Hematopoietic multipotent progenitor cell treated with erythropoietin and hydrocortisone succinate and interleukin-3 and kit ligand, for 17 days (in vitro differentiated cells): ENCODE measurements at regions not wholly inside any gene's neighbourhood (a gene's known extent, or its start where the extent isn't known, plus 50 kb on each side); places are given as distances from the start of the nearest gene placed in this dataset.
"Not testable (repeated sequence)": the region's sequence is repeated elsewhere in the genome, so short reads cannot be mapped to it uniquely, and the experiment has no call there.

Experiments
- DNase-seq: peaks from one replicate; pipeline ENCODE4 v3.0.0-alpha.2; 2015; ENCODE audit warnings: low spot score

DNA sequence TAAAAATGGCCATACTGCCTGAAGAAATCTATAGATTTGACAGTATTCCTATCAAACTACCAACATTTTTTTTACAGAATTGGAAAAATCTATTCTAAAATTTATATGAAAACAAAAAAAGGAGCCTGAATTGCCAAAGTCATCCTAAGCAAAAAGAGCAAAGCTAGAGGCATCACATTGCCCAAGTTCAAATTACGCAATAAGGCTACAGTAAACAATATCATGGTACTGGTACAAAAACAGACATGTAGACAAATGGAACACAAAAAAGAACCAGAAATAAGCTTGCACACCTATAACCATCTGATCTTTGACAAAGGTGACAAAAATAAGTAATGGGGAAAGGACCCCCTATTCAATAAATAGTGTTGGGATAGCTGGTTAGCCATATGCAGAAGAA lies 50.2 kb upstream of the THSD7B start:
- DNase-seq = no peak

DNA sequence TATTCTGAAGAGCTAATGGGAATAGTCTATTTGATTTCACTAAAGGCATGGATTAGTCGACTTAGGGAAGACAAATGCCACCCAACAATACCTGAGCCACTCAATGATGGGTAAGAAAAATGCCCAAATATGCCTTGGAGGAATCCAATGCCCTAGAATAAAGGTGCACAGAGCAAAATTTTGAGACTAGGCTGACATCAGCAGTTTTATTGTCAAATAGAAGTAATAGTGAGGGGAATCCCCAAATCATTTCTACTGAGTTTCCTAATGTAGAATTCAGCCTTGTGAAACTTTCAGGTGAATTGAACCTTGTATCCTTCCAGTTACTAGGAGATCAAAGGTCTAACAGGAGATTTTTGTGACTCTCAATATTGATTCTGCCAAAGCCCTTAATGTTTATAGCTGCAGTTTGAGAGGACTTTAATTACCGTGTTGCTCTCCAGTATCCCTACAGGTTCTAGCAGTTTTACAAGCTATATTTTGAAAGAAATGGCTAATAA lies 50.8 kb upstream of the THSD7B start:
- no peak for DNase-seq

DNA sequence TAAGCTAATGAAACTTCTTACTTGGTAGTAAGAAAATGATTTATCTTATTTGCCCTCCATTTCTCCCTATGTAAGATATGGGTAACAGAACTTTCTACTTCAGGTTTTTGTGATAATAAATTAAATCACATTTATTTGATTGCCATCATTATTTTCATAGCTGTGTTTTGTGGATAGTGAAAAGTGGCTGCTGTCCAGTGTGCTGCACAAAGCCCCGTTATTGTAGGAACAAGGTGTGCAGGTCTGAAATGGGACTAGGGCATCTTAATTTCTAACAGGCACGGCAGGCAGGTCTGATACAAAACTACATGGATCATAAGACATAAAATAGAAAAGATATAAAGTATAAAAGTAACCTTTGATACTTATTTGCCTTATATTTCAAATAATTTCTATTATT lies 51.6 kb upstream of the THSD7B start:
- no peak for DNase-seq

DNA sequence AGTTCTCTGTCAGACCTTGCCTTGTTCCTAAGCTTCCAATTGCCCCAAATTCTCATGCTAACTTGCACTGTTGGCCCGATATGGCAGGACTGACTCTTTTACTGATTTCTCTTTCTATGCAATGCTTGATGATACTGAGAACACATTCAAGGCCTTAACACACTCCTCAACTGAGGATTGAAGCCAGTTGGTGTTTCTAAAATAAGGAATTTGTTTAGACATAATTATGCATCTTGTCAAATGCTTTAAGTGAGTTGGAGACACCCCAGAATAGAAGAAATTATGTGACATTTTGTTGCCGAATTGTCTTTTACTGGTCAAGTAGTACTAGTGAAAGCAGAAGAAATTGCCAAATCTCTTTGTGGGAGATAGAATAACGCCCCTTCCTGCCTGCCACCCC lies 60.0 kb upstream of the THSD7B start:
- no peak for DNase-seq

DNA sequence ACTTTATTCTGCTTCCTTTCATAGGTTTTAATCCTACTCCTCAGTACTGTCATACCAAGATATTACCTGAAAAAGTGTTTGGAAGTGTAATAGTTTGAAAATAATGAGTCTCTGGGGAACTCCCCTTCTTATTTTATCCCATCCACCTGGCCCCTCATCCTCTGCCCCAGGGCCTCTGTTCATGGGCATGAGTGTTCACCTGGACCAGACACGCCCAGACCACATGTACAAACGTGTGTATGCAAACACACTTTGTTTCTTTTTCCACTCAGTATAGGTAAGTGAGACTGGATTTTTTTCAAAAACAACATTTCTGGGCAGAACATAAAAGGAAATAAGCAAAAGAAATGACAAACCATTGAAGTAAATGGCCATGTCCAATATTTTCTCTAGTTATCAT lies 62.1 kb upstream of the THSD7B start:
- DNase-seq = no peak

DNA sequence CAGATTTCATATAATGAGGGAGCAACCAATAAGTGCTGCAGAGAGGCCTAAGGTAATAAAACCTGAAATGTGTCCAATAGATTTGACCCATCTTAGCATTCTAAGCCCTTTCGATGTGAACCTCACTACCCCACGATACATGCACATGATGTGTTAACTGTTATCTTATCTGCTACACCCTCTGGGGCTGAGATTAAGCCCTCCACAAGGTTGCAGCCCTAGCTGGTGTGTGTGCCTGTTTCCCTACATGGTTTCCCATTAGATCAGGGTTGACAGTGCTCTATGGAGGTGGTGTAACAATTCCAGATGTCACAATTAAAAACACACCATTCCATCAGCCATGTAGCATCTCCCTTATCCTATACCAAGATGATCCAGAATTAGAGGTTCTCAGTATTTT lies 68.9 kb upstream of the THSD7B start:
- no peak for DNase-seq

DNA sequence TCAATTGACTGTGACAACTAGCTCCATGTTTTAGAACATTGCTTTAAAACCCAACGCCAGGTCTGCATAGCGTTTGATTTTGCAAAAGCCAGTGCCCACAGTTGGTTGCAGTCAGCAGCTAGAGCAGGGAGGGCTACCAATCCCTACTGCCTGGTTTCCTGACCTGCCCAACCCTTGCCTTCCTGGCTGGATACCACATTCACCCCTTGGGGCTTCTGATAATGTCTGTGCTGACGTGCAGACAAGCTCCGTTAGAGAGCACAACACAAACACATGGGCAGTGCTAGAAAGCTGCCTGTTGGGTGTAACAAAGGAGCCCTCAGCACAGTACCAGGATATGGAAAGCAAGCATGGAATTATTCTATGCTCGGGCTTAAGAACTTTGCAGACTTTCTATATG lies 71.4 kb upstream of the THSD7B start:
- no peak for DNase-seq

DNA sequence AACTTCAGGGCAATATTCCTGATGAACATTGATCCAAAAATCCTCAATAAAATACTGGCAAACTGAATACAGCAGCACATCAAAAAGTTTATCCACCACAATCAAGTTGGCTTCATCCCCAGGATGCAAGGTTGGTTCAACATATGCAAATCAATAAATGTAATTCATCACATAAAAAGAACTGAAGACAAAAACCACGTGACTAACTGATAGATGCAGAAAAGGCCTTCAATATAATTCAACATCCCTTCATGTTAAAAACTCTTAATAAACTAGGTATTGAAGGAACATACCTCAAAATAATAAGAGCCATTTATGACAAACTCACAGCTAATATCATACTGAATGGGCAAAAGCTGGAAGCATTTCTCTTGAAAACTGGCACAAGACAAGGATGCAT lies 85.3 kb upstream of the THSD7B start:
- DNase-seq = not testable (repeated sequence)

DNA sequence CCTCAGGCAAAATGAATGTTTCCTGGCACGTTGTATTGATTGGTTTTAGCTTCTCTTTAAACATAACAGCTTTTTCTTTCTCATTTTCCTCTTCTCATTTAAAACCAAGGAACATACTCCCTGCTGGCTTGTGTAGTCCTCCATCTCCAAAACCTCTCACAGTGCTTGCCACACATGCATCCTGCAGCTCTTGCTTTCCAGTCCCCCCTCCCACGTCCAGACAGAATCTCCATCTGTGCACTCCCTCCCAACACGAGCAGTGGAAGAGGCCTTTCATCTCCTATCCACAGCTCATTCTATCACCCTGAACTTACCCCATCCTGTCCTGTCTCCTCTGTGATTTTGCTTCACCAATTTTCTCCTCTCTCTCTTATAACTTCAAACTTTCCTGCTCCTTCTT lies 99.6 kb upstream of the THSD7B start:
- no peak for DNase-seq

DNA sequence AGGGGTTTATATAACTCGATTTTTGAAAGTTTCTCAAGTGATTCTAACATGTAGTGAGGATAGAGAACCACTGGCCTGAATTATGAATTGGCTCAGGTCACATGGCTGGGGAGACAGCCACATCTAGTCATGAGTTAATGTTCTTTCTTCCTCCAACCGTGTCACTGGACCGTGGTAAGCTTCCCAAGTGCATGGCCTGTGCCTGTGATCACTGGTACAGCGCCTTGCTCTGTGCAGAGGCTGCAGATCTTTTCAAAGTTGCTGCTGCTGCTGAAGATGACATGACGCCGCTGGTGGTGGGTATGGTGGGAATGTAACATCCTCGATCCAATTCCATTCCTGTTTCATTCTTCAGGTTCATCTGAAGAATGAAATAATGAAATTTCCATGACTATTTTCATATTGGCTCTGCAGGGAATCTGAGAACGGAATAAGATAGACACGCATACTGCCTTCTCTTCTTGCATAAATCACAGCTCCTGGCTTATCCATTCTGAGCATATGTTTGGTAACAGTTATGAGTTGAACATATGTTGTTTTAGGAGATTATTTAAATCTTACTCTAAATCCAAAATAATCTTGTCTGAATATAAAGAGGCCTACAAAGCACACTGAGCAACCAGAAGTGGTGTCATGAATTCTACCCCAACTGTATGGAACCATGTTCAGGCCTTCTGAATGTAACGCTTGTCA lies 100.5 kb upstream of the THSD7B start:
- DNase-seq = no peak

DNA sequence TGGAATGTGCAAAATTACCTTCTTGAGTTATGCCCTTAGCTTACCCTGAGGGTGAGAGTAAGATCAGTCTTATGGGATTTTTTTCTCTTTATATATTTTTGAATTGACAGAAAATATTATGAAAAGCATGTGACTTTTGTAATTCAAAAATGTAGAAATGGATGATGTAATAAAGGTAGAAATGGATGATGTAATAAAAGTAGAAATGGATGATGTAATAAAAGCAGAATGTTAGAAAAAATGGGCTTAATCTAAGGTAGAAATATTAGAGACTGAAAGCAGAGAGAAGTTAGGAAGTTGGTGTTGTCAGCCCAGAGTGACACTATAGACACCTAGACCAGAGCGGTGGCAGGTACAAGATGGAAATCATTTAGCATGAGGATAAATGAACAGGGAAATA lies 107.1 kb upstream of the THSD7B start:
- DNase-seq = no peak

DNA sequence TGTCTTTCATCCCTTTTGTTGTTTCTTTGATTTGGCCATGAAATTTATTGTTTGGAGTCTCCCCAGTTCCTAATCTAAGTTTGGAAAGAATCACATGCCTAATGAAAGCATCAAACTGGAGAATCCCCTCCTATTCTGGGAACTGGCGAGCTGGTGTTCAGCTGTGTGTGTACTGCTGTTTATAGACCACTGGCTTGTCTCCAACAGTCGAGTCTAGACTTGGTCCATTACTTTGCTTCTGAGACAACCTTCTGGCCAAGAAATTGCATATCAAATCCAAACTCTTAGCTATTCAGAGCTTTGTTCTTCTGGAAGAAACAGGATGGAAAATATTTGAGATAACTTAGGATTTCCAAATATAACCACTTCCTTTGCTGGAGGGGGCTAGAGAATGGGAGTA lies 111.5 kb upstream of the THSD7B start:
- no peak for DNase-seq

DNA sequence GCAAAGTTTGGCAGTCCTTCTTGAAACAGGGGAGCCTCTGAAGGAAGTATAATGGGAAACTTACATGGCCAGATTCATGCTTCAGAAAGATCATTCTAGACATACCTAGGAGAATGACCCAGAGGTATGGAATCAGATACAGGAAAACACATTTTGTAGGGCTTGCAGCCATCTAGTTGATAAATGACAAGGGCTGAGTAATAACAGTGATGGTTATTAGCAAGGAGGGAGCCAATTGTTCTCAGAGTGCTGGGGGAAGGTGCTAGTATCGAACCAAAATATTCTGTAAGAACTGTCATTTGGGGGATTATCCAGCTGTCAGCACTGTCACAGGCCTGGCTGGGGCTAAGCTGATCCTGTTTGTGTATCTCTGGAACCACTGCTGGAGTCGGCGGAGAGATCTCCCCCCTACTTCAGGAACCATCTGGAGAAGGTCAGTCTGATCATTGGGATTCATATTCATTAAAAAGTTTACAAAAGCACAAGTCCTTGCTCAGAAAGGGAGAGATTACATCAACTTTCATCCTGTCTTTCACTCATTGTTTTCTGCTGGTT lies 113.8 kb upstream of the THSD7B start:
- no peak for DNase-seq

DNA sequence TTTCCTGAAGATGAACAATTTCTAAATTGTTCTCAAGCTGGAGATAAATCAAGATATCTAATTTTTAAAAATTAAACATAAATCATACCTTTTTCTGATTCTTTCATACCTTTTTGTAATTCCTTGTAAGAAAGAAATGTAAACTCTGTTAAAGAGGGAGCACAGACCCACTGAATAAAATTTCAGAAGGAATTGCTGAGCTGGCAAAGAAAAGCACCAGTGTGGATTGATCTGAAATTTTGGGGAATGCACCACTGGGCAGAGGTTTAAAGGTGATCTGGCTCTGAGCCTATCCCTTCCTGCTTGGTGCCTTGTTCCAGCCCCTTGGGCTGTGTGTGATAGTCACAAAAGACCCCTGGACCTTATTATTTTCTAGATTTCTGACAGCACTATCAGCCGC lies 118.3 kb upstream of the THSD7B start:
- DNase-seq = no peak

DNA sequence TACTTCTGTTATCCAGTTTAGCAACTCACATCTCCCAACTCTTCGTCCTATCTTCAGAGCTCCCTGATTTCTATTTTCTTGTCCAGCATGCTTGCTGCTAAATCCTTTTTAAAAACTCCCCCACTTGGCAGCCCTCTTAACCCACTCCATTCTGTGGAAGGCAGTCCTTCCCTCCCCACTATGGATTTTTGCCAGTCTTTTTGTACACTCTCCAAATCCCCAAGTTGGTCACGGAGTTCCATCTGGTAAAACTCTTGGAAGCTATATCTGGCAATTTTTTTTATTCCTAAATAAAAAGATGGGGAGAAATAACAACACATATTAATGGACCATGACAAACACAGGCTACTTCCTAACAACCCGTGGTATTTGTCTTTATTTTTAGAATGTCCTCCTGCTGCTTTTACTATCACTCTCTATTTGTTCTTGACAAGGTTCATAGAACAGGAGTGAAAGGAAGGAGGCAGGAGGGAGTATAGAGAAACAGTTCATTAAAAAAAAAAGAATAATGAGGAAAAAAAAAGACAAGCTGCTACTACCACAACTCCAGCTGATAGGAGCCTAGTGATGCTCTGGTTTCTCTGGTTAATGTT lies 120.0 kb upstream of the THSD7B start:
- DNase-seq = no peak

DNA sequence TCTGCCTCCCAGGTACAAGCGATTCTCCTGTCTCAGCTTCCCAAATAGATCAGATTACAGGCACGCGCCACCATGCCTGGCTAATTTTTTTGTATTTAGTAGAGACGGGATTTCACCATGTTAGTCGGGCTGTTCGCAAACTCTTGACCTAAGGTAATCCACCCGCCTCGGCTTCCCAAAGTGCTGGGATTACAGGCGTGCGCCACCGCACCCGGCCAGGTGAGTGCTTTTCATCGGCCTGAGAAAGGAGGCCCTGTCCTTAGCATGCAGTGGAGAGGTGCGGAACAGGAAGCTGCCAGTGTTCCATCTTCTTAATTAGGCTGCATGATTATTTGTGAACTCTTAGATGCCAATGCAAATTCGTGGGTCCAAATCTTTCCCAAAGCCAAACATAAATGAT lies 125.7 kb upstream of the THSD7B start:
- DNase-seq = no peak

DNA sequence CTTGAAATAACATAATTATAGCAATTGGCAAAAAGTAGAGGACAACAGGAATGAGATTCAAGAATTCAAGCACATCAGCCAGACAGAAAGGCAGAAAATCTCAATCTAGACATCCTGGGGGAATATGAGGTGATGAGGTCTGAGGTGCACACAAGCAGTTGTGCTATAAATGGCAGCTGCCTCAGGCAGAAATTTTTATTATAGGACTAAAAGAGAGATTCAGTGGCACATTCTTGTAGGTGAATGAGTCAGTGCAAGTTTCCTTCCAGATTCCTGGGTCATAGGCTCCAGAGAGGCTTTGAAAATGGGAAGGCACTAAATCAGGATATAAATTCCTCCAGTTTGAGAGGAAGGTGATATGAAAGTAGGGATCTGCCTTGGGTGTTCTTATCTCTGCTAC lies 127.2 kb upstream of the THSD7B start:
- no peak for DNase-seq

DNA sequence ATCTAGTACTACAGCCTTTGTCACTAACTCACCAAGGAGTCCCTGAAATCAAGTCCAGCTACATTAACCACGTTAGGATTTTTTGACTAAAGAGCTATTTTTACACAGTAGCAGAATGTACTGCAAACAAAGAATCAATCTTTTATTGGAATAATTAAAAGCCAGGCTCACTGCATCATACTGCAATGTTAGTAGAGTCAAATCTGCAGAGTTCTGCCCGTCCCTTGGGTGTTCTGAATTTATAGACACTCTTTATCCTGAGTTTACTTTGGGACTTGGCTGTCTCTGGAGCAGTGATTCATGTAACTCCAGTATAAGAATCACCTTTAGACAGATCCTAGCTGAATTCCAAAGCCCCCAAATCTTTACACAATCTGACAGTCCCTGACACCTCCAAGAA lies 127.9 kb upstream of the THSD7B start:
- no peak for DNase-seq

DNA sequence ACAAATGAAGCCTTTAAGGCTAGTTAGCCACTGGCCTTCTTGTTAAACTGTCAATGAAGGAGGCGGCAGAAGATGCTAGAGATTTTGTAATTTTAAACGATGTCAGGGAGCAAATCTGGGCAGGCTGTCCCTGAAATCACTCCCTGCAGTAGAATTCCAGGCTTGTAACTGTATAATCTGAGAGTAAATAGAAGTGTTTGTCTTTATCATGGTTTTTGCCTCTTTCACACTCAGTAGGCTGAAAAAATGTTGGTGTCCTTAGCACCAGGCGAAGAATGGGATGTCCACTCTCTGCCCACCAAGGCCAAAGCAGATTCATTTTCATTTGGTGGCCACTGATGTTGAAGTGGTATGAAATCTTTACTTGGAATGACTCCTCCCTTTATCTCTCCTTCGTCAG lies 136.9 kb upstream of the THSD7B start:
- DNase-seq = no peak

DNA sequence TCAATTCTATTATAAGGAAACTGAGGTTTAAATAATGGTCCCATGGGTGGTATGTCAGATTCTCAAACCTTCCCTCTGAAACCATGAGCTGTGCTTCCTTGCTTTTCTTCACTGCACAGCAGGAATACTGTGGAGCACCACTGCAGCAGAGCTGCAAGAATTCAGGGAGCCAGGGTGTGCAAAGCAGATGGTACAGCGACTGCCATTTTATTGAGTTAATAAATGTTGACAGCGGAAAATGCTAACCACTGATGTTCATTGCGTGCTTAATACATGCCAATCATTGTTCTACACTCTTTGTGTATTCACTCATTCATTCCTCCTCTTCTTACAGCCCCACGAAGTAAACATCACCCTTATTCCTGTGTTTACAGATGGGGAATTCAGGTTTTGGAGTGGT lies 152.2 kb upstream of the THSD7B start:
- DNase-seq = no peak

DNA sequence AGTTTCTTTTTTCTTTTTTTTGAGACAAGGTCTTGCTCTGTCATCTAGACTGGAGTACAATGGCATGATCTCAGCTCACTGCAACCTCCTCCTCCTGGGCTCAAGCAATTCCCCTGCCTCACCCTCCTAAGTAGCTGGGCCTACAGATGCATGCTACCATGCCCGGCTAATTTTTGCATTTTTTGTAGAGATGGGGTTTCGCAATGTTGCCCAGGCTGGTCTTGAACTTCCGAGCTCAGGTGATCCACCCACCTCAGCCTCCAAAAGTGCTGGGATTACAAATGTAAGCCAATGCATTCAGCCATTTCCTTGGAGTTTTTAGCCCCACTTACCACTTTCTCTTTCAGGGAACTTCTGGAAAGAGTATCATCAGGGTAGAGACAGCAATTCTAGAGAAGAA lies 153.3 kb upstream of the THSD7B start:
- no peak for DNase-seq

DNA sequence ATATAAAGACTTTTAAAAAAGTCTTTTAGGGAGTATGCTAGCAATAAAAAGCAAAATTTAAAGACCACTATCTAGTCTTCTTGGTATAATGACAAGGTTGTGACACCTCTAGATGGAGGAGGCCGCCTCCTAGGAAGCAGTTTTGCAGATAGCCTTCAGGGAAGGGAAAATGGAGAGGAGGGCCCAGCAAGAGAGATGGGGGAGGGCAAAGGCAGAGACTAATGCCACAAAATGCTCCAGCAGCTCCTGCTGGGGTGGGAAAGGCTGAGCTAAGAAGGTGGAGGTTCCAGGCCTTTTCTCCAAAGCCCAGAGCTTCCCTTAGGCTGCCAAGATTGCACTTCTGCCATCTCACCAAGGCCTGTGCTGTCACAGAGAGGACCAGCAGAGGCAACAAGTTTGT lies 153.9 kb upstream of the THSD7B start:
- no peak for DNase-seq

DNA sequence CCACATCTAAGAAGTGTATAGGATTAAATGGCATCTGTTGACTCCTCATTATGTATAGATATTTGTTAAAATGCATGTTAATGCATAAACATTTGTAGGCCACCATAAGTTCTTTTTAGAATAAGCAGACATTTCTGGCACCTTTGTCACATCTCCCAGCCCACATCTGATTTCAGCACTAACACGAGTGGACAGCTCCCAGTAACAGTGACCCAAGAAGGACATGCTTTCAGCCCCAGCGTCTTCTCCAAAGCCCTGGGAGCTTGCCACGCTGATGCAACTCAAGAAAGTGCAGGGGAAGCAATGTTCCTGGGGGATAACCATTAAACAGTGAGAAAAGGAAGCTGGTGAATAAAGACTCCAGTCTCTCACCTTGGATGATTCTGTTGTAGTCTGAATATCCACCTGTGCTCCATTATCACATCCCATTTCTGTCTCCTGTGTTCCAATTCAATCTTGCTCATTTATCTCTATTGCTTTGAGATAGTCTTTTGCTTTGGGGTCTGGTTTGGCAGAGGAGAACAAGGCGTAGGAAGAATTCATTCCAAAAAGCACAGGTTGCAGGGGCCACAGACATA lies 182.6 kb upstream of the THSD7B start:
- DNase-seq = no peak

DNA sequence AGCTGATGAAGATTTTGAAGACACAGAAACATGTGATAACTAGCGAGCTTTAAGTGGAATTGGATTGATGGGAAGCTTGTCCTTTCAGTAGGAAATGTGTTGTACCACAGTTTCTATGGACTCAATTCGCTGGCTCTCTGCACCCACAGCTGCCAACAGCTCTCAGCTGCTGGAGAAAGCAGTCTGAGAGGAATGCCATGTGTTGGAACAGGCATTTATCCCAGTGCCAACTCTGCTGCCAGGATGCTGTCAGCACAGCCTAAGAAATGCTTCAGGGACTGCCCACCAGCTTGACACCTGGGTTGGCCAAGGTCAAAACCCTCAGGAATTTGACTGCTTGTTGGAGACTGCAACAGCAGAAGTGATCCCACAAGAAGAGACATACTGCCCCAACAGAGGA lies 193.0 kb upstream of the THSD7B start:
- no peak for DNase-seq
